Left colon (tissue), 2 donors: ENCODE measurements at regions not wholly inside any gene's neighbourhood (a gene's known extent, or its start where the extent isn't known, plus 50 kb on each side); places are given as distances from the start of the nearest gene placed in this dataset.

Experiments used
- ATAC-seq: fragments of 200-7000 bp; cut with Tn5 transposase; one replicate; pipeline ENCODE4 v1.9.1; 2020; ENCODE audit warnings: mild to moderate bottlenecking, moderate library complexity
- DNase-seq, 2 donors: peaks; one replicate each; pipeline ENCODE4 v3.0.0-alpha.2; 2020
- intact Hi-C, 2 donors: fragments of 100-400 bp; cut with DNase I in 1 of 2; cut with micrococcal nuclease in 1 of 2; formaldehyde crosslinking; loops; one replicate each; pipeline versions ENCODE4 v1.11.2 to v1.14.0; 2022; cut with DNase I, micrococcal nuclease
- donor health status: DM: no; HTN: no; CAD: no.
- donor health status: DM: yes; HTN: yes; CAD: no.

DNA sequence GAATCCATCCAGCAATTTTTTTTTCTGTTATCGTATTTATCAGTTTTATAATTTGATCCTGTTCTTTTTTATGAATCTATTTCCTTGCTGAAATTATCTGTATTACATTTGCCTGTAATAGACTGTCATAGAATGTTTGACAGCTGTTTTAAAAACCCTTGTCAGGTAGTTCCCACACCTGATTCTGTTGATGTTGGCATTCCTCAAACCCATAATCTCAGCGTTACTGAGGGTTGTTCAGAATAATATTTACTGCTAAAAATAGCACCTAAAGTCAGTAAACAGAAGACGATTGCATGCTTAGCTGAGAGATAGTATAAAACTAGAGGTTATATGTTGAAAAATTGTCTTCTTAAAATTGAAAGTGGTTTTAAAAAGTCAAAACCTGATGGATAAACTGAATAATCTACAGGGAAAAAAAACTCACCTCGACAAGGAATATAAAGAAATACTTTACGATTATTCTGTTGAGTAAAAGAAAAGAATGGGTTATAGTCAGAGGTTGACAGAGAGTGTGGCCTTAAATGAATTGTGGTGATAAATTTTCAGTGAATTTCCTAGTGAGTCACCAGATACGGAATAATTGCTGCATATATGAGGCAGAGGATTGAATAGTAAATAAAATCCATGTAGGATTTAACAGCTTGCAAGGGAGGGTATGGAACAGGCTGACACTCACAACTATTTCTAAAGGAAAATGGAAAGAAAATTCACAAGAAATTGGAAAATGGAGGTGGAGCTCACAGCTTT, 824.1 kb upstream of the IGFBP3 start:
- no peak for ATAC-seq
- intact Hi-C loops: no loop called here
- DNase-seq: no peak

GRCh38 chr7:46742601-46743000, 821.5 kb upstream of the IGFBP3 start:
- intact Hi-C loops: no loop called here
- DNase-seq: no peak
- ATAC-seq: no peak

GRCh38 chr7:46741938-46742540, 821.0 kb upstream of the IGFBP3 start:
- ATAC-seq: no peak
- no peak for DNase-seq
- intact Hi-C loops: no loop called here

DNA sequence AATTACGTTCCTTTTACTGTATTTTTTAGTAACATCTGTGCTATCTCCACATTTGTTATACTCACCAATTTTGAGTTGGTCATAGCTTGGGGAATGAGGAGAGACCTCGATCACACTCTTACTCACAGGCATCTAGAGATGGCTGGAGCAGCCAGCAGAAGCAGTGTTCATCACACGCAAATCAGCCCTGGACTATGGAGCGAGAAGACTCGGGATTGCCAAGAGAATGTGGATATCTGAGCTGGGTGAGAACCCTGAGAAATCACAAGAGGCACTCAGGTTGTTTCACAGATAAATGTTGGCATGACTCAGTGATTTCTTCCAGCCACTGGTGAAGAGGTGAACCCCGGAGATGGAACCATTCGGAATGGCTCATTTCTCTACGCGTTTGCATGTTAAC, 820.1 kb upstream of the IGFBP3 start:
- intact Hi-C loops: no loop called here
- DNase-seq (no peak), ATAC-seq (no peak)

- DNase-seq (no peak), ATAC-seq (no peak)
- intact Hi-C loops: no loop called here
These were observed 818.6 kb upstream of the IGFBP3 start for GRCh38 chr7:46739518-46740234.

DNA sequence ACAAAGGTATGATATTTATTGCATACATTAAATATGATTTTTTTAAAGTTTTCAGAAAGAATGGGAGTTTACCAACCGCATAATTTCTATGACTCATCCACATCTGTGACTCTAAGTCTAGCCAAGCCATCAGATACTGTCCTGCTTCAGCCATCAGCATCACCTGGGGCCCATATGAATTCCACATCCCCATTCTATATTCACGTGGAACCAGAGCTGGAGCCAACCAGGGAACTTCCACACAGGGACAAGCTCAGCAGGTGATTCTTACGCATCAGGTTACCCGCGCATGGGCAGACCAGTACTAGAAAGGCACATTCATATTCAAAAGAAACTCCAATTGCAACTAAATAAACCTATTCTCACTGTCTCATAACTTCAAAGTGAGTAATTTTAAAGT, 817.7 kb upstream of the IGFBP3 start:
- ATAC-seq (no peak), DNase-seq (no peak)
- intact Hi-C loops: no loop called here

DNA sequence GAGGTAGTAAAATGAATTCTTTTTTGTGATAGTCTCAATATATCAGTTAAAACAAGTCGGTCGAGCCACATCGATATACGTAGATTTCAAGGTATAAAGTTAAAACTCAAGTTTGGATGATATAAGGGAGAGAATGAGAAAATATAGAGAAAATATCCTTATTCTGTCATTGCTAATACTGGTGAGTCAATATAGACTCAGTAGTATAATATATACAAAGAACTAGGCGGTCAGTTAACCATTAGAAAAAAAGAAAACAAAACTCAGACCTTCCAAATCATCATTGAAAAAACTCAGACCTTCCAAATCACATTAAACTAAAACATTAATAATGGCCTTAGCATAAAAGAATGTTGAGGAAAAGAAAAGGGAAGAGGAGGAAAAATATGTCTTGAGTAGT, 817.1 kb upstream of the IGFBP3 start:
- no peak for ATAC-seq
- DNase-seq: no peak
- intact Hi-C loops: no loop called here

GRCh38 chr7:46725838-46726237, 804.8 kb upstream of the IGFBP3 start:
- intact Hi-C loops: no loop called here
- DNase-seq: no peak
- no peak for ATAC-seq

DNA sequence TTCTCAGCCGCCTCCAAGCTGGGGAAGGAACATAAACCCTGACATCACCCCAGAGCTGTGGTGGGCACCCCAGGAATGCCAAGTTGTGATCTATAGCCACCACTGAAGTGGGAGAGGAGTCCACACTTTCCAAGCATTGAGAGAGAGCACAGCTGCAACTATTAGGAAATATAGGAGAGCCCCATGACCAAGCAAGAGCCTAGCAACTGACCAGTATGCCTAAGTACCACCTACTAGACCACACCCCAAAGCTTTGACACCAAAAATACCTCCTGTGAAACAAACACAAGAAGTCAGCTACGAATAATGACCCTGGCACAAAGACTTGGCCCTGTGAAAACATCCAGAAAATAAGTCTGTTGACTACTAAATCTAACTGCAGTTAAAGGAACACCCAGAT, 804.1 kb upstream of the IGFBP3 start:
- intact Hi-C loops: no loop called here

GRCh38 chr7:46723742-46724141, 802.7 kb upstream of the IGFBP3 start:
- no peak for DNase-seq
- ATAC-seq: no peak
- intact Hi-C loops: no loop called here

More for the DNA sequence above, 804.1 kb upstream of the IGFBP3 start:
- ATAC-seq (no peak), DNase-seq (no peak)

DNA sequence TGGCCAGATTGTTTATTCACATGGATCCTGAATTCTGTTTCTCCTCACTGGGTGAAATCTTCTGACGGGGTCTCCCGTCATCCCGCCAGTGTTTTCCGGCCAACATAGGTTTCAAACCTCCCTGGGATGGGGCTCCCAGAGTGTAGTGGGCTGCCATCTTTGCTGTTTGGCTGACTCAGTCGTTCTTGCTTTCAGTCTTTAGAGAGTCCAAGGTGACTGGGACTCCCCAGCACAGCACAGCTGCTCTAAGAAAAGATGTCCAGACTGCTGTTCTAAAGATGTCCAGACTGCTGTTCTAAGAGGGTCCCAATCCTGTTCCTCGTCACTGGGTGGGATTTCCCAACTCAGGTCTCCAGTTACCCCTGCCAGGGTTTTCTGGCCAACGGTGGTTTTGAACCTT, 801.9 kb upstream of the IGFBP3 start:
- intact Hi-C loops: no loop called here
- no peak for ATAC-seq
- no peak for DNase-seq

DNA sequence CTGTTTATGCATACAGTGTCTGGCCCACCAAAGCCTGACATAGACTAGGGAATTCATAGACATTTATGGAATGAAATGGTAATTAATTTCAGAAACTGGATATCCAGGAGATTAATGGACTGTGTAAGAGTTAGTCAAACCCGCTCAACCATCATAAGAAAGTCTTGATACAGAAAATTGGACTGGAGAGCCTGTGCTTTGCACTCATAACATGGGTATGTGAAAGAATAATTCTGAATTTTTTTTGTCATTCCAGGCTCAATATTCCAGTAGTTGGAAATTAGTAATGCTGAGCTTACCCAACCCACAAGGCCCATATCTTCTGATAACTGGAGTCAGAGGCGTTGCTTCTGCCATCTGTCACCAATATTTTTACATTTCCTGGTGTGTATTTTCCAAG, 799.7 kb upstream of the IGFBP3 start:
- no peak for ATAC-seq
- no peak for DNase-seq
- intact Hi-C loops: no loop called here

DNA sequence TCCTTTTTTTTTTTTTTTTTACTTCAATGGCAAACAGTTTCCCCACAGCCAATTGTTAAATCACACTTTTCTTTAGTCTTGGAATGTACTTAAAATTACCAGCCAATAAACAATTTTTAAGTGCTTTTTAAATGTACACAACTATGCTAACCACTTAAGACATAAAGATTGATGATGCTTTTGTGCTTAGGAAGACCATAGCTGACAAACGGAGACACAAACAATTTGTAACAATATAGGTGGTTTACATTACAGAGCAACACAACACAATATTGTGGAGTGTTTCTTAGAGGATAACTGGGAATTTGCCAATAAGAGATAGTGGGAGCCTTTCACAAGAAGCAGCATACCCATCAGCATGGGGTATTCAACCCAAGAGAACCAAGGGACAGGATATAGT, 798.5 kb upstream of the IGFBP3 start:
- DNase-seq (no peak), ATAC-seq (no peak)
- intact Hi-C loops: no loop called here

DNA sequence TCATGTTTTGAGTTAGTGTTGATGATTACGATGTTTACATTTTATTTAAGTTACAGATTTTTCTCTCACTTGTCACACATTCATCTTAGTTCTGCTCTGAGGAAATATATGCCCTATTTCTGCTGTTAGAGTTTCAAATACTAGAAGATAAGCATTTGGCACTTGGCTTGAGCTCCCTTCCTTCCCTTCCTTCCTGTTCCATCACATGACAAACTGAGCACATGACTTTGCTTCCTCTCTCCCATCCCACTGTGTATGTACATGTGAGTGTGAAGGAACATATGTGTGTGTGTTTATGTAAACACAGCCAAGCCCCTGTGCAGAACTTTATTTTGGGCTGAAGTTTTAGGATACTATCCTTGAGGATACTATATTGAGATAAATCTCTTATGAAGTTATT, 795.9 kb upstream of the IGFBP3 start:
- intact Hi-C loops: no loop called here
- ATAC-seq (no peak), DNase-seq (no peak)

GRCh38 chr7:46715579-46715978, 794.5 kb upstream of the IGFBP3 start:
- DNase-seq: no peak
- intact Hi-C loops: no loop called here

DNA sequence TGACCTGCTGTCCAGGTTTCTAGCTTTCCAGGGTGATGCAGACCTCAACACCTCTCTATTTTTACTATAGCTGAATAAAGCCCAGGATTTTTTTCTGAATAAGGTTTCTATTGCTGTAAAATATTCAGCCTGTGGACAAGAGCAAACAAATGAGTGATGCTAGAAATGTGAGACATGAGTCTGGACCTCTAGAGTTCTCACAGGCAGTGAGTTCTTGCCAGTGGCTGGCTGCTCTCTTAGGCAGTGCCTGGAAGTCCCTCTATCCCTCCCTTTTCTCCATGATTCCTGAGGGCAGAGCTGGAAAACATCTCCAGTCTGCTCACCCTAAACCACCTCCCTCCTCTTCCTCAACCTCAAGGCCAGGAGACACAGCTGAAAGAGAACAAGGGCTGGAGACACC, 793.8 kb upstream of the IGFBP3 start:
- no peak for DNase-seq
- ATAC-seq: no peak
- intact Hi-C loops: no loop called here

More at GRCh38 chr7:46715579-46715978, 794.5 kb upstream of the IGFBP3 start:
- ATAC-seq: no peak

- ATAC-seq: peak; percentile 98
- intact Hi-C loops: no loop called here
- peak; percentile 78 for DNase-seq
These were observed 793.0 kb upstream of the IGFBP3 start for GRCh38 chr7:46713868-46714596.

DNA sequence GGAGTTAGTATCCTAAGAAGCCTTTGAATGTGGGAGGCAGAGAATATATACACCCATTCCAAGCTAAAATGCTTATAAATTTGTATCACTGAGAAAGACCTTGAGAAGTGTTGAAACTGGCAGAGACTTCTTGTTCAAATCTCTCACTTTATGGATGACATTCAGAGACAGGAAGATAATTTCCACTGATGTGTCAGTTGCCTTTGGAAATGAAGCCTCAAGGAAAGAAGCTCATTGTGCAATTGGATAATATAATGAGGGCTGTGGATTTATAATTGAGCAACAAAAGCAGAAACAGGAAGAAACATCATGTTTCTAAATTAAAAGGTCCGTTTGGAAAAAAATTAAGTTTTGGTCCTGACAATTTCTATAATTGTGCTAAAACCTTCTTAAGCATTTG, 789.9 kb upstream of the IGFBP3 start:
- no peak for DNase-seq
- intact Hi-C loops: no loop called here

DNA sequence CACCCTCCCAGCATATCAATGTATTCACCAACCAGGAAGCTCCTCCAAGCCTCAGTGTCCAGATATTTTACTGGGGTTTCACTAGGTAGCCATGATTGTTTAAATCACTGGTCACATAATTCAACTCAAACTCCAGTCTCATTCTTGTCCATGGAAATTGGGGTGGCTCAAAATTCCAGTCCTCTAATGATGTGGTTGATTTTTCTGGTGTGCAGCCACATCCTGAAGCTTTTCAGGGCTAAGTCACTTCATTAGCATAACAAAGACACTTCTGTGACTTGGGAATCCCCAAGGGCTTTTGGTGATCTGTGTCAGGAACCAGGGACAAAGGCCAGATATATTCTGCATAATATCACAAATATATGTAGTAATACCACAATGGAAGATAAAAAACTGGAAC, 786.9 kb upstream of the IGFBP3 start:
- ATAC-seq (no peak), DNase-seq (no peak)
- intact Hi-C loops: no loop called here

More for the DNA sequence above, 789.9 kb upstream of the IGFBP3 start:
- ATAC-seq: no peak
